IMR-90 (cell line): ENCODE measurements at regions not wholly inside any gene's neighbourhood (a gene's known extent, or its start where the extent isn't known, plus 50 kb on each side); places are given as distances from the start of the nearest gene placed in this dataset.

Experiments used
- ATAC-seq: fragments of 200-7000 bp; cut with Tn5 transposase; 2 replicates; pipeline ENCODE4 v1.9.1; 2020; ENCODE audit warnings: low read depth, mild to moderate bottlenecking, moderate library complexity
- BruUV-seq: library from RNA; stranded (reverse); fragments of 400-500 nt; replicated peaks from 2 replicates; lab custom pipeline; 2021; lab: Mats Ljungman, UMichigan
- CTCF ChIA-PET: fragments of 300-600 bp; formaldehyde crosslinking; extraction: SDS; loops from one replicate; lab custom pipeline; 2021; ENCODE audit warnings: antibody characterized with exemption; lab: Yijun Ruan, JAX
- POLR2A ChIA-PET: fragments of 300-600 bp; sonication (Branson Sonifier 250); formaldehyde crosslinking; loops from one replicate; lab custom pipeline; 2022; ENCODE audit warnings: antibody characterized with exemption; ENCODE audit not compliant: unreplicated experiment; lab: Charles Lee
- DNase-seq: peaks from one replicate; pipeline ENCODE4 v3.0.0; 2013
- H2AFZ ChIP-seq: replicated peaks from 2 replicates; pipeline ENCODE3; 2013; ENCODE audit warnings: low read length, mild to moderate bottlenecking; ENCODE audit not compliant: poor library complexity
- H2AK5ac ChIP-seq: 2 replicates; pipeline ENCODE4 v1.6.1; 2013; ENCODE audit warnings: low read depth, low read length, inconsistent platforms
- H2AK9ac ChIP-seq: replicated peaks from 2 replicates; pipeline ENCODE3; 2013; ENCODE audit warnings: mild to moderate bottlenecking, low read depth, low read length, moderate library complexity; ENCODE audit not compliant: poor library complexity
- H2BK120ac ChIP-seq: 2 replicates; pipeline ENCODE4 v1.6.1; 2013; ENCODE audit warnings: low read depth, low read length, inconsistent platforms
- H2BK15ac ChIP-seq: 3 replicates; pipeline ENCODE4 v1.6.1; 2013; ENCODE audit warnings: low read depth, low read length, inconsistent platforms
- H2BK20ac ChIP-seq: 2 replicates; pipeline ENCODE4 v1.6.1; 2013; ENCODE audit warnings: low read depth, mild to moderate bottlenecking, inconsistent platforms, low read length, moderate library complexity
- H2BK5ac ChIP-seq: 2 replicates; pipeline ENCODE4 v1.6.1; 2013; ENCODE audit warnings: mild to moderate bottlenecking, low read depth, low read length, inconsistent platforms; ENCODE audit not compliant: poor library complexity, severe bottlenecking
- H3K14ac ChIP-seq: replicated peaks from 2 replicates; pipeline ENCODE4 v1.6.1; 2013; ENCODE audit warnings: low read depth, low read length, inconsistent platforms
- H3K18ac ChIP-seq: 2 replicates; pipeline ENCODE4 v1.6.1; 2013; ENCODE audit warnings: low read depth, low read length, control low read depth
- H3K23ac ChIP-seq: 2 replicates; pipeline ENCODE4 v1.6.1; 2013; ENCODE audit warnings: low read depth, low read length, inconsistent platforms
- H3K27ac ChIP-seq: 2 replicates; pipeline ENCODE4 v1.5.1; 2013; ENCODE audit warnings: mild to moderate bottlenecking, control low read depth, low read length; ENCODE audit not compliant: insufficient read depth
- H3K27me3 ChIP-seq: 2 replicates; pipeline ENCODE4 v1.6.1; 2013; ENCODE audit warnings: low read length; ENCODE audit not compliant: control insufficient read depth, insufficient read depth
- H3K36me3 ChIP-seq: 2 replicates; pipeline ENCODE4 v1.6.1; 2013; ENCODE audit warnings: low read length, mixed read lengths; ENCODE audit not compliant: control insufficient read depth, insufficient read depth
- H3K4ac ChIP-seq: 2 replicates; pipeline ENCODE4 v1.6.1; 2013; ENCODE audit warnings: low read depth, low read length, inconsistent platforms
- H3K4me1 ChIP-seq: 2 replicates; pipeline ENCODE4 v1.6.1; 2013; ENCODE audit warnings: low read length, mixed read lengths; ENCODE audit not compliant: control insufficient read depth, insufficient read depth
- H3K4me2 ChIP-seq: 2 replicates; pipeline ENCODE4 v1.6.1; 2013; ENCODE audit warnings: low read depth, mild to moderate bottlenecking, control low read depth, low read length, moderate library complexity
- H3K4me3 ChIP-seq: 2 replicates; pipeline ENCODE4 v1.5.1; 2013; ENCODE audit warnings: low read depth, mild to moderate bottlenecking, control low read depth, low read length, moderate library complexity; ENCODE audit not compliant: insufficient read depth
- H3K56ac ChIP-seq: 2 replicates; pipeline ENCODE4 v1.6.1; 2013; ENCODE audit warnings: low read length, inconsistent platforms; ENCODE audit not compliant: insufficient read depth; ENCODE audit errors: extremely low read depth
- H3K79me1 ChIP-seq, 2 experiments: 2 replicates each; pipeline ENCODE4 v1.6.1; 2013; ENCODE audit warnings: low read length in 2 of 2, inconsistent platforms in 1 of 2, low read depth in 1 of 2
- H3K9ac ChIP-seq: 2 replicates; pipeline ENCODE4 v1.6.1; 2013; ENCODE audit warnings: low read depth, low read length, control low read depth
- H3K9me1 ChIP-seq: 2 replicates; pipeline ENCODE4 v1.6.1; 2013; ENCODE audit warnings: low read length, inconsistent platforms; ENCODE audit not compliant: insufficient read depth
- H3K9me3 ChIP-seq: 2 replicates; pipeline ENCODE4 v1.6.1; 2013; ENCODE audit warnings: low read length; ENCODE audit not compliant: control insufficient read depth, insufficient read depth
- H4K20me1 ChIP-seq: 2 replicates; pipeline ENCODE4 v1.6.1; 2013; ENCODE audit warnings: low read length, inconsistent platforms; ENCODE audit not compliant: insufficient read depth
- H4K5ac ChIP-seq: 2 replicates; pipeline ENCODE4 v1.6.1; 2013; ENCODE audit warnings: mild to moderate bottlenecking, low read depth, low read length, control low read depth
- H4K8ac ChIP-seq, 2 experiments: 2 replicates each; pipeline ENCODE4 v1.6.1; 2013; ENCODE audit warnings: low read depth in 2 of 2, low read length in 2 of 2, control low read depth in 1 of 2, inconsistent platforms in 1 of 2
- H4K91ac ChIP-seq: 2 replicates; pipeline ENCODE4 v1.6.1; 2013; ENCODE audit warnings: low read depth, low read length, inconsistent platforms; ENCODE audit not compliant: insufficient read depth
- CHD1 ChIP-seq: IDR thresholded peaks from 2 replicates; pipeline ENCODE4 v1.6.1; 2012; ENCODE audit warnings: low read depth, low read length, improper control_type of control experiment
- FOS ChIP-seq: fragments of 150-350 bp; IDR thresholded peaks from 2 replicates; pipeline ENCODE4 v1.6.1; 2016; ENCODE audit warnings: low read depth, low read length
- POLR2A ChIP-seq: IDR thresholded peaks from 2 replicates; pipeline ENCODE4 v1.6.1; 2012; ENCODE audit warnings: mild to moderate bottlenecking, low read depth, low read length
- RAD21 ChIP-seq: IDR thresholded peaks from 2 replicates; pipeline ENCODE4 v1.6.1; 2012; ENCODE audit warnings: low read length, improper control_type of control experiment
- WGBS, 2 experiments: methylation state at CpG; one replicate each; pipeline versions ENCODE4 v1.1.5 to v1.1.7; 2013; ENCODE audit warnings: missing lambda C conversion rate in 2 of 2; ENCODE audit not compliant: insufficient read length in 1 of 2; ENCODE audit errors: extremely low coverage in 2 of 2; 5-methylcytosine and 5-hydroxymethylcytosine counted together
- dilution Hi-C: fragments of 300-500 bp; cut with HindIII; formaldehyde crosslinking; loops from one replicate; pipeline ENCODE4 v1.14.3; 2018; ENCODE audit warnings: low sequenced_read_pairs; ENCODE audit not compliant: unreplicated experiment
- in situ Hi-C: fragments of 300-500 bp; cut with MboI; formaldehyde crosslinking; loops from 3 replicates; pipeline ENCODE4 v1.14.3; 2019; ENCODE audit warnings: low sequenced_read_pairs, inconsistent platforms, mixed read lengths
- intact Hi-C: fragments of 100-400 bp; cut with micrococcal nuclease; formaldehyde crosslinking; loops from 2 replicates; pipeline ENCODE4 v1.10.0; 2022

DNA sequence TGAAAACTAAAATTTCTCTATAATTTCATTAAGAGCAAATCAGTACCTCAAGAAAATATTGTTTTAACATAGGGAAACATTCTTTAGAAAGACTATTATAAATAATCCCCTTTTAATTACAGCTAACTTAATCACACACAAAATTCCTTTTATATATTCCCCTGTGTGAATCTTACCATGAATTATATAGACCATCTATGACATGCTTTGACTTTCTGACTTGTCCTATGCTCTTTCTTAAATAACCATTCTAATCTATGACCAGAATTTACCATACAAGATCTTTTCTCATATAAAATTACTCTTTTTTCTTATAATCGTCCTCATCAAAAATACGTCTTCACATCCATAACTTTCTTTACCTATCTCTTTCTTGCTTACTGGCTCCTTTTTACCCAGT lies 824.2 kb upstream of the FAM98A start:
- Histone ChIP-seq H3K9ac (no peak overlapping the region), H3K79me1 (no peaks in the 10 kb centered on the region), H3K23ac (no peak overlapping the region), H3K4me1 (no peaks in the 10 kb centered on the region), H3K9me3 (peaks cover 6% of the 10 kb centered on the region), H2AK5ac (no peak overlapping the region), H2AFZ (no peak overlapping the region), H3K9me1 (no peaks in the 10 kb centered on the region), H3K18ac (no peak overlapping the region), H3K4ac (no peak overlapping the region), H2BK120ac (no peak overlapping the region), H4K5ac (no peak overlapping the region), H3K27ac (no peak overlapping the region), H3K56ac (no peak overlapping the region), H3K36me3 (no peaks in the 10 kb centered on the region), H2BK20ac (no peak overlapping the region), H3K4me3 (no peak overlapping the region), H2BK5ac (no peak overlapping the region), H3K14ac (no peak overlapping the region), H4K91ac (no peak overlapping the region), H3K27me3 (no peaks in the 10 kb centered on the region), H4K8ac (no peak overlapping the region), H2BK15ac (no peak overlapping the region), H3K4me2 (no peak overlapping the region), H4K20me1 (no peaks in the 10 kb centered on the region), H2AK9ac (no peak overlapping the region)
- BruUV-seq, result no TSS peak
- no peak for TF ChIP-seq POLR2A
- TF ChIP-seq RAD21, result no peak
- no peak for TF ChIP-seq FOS
- TF ChIP-seq CHD1, result no peak
- intact Hi-C loops (no loop called here), in situ Hi-C loops (no loop called here), dilution Hi-C loops (no loop called here)
- POLR2A ChIA-PET, result no interaction called here
- CTCF ChIA-PET, result no interaction called here
- ATAC-seq (no peak), DNase-seq (no peak)
- 100% methylated on average over 2 of the region's 2 CpGs; no CpG with 5 or more reads in 1 of the 2 experiments for WGBS, 2 experiments
